HEK293 (cell line): ENCODE measurements at regions not wholly inside any gene's neighbourhood (a gene's known extent, or its start where the extent isn't known, plus 50 kb on each side); places are given as distances from the start of the nearest gene placed in this dataset.

Experiments
- ATF2 ChIP-seq: fragments of 450-650 bp; formaldehyde crosslinking; IDR thresholded peaks from 2 replicates; pipeline ENCODE4 v1.5.1; 2016; ENCODE audit warnings: missing biosample characterization, missing genetic modification characterization, low read depth
- HOXA7 ChIP-seq: sonication (generic); formaldehyde crosslinking; IDR thresholded peaks from 2 replicates; pipeline ENCODE4 v1.8.1; 2022; ENCODE audit warnings: missing genetic modification reagents, borderline replicate concordance
- SP2 ChIP-seq: fragments of 450-650 bp; formaldehyde crosslinking; IDR thresholded peaks from 2 replicates; pipeline ENCODE4 v1.5.1; 2016; ENCODE audit warnings: missing biosample characterization, missing genetic modification characterization
- ZBTB26 ChIP-seq: fragments of 450-650 bp; formaldehyde crosslinking; optimal IDR thresholded peaks from 2 replicates; pipeline ENCODE3; 2016; ENCODE audit warnings: missing biosample characterization, mild to moderate bottlenecking, missing genetic modification characterization
- ZBTB8A ChIP-seq: fragments of 450-650 bp; formaldehyde crosslinking; IDR thresholded peaks from 2 replicates; pipeline ENCODE4 v1.5.1; 2016; ENCODE audit warnings: missing biosample characterization, missing genetic modification characterization
- ZNF121 ChIP-seq: fragments of 450-650 bp; formaldehyde crosslinking; IDR thresholded peaks from 2 replicates; pipeline ENCODE4 v1.5.1; 2016; ENCODE audit warnings: missing biosample characterization, missing genetic modification characterization
- ZNF16 ChIP-seq: fragments of 450-650 bp; formaldehyde crosslinking; IDR thresholded peaks from 2 replicates; pipeline ENCODE4 v1.5.1; 2016; ENCODE audit warnings: low read depth, missing biosample characterization, missing genetic modification characterization
- ZNF514 ChIP-seq: fragments of 450-650 bp; formaldehyde crosslinking; IDR thresholded peaks from 2 replicates; pipeline ENCODE4 v1.5.1; 2016; ENCODE audit warnings: missing biosample characterization, missing genetic modification characterization
- ZNF518A ChIP-seq: fragments of 450-650 bp; formaldehyde crosslinking; conservative IDR thresholded peaks from 2 replicates; pipeline ENCODE4 v1.5.1; 2016; ENCODE audit warnings: low read depth, missing biosample characterization, missing genetic modification characterization
- TF ChIP-seq, protein P1 (sequence below): fragments of 450-650 bp; formaldehyde crosslinking; IDR thresholded peaks from 2 replicates; pipeline ENCODE4 v1.5.1; 2016; ENCODE audit warnings: missing biosample characterization, missing genetic modification characterization
- TF ChIP-seq, protein P2 (sequence below): fragments of 450-650 bp; formaldehyde crosslinking; IDR thresholded peaks from 2 replicates; pipeline ENCODE4 v1.5.1; 2016; ENCODE audit warnings: missing biosample characterization, missing genetic modification characterization

- TF ChIP-seq, protein P1, sequence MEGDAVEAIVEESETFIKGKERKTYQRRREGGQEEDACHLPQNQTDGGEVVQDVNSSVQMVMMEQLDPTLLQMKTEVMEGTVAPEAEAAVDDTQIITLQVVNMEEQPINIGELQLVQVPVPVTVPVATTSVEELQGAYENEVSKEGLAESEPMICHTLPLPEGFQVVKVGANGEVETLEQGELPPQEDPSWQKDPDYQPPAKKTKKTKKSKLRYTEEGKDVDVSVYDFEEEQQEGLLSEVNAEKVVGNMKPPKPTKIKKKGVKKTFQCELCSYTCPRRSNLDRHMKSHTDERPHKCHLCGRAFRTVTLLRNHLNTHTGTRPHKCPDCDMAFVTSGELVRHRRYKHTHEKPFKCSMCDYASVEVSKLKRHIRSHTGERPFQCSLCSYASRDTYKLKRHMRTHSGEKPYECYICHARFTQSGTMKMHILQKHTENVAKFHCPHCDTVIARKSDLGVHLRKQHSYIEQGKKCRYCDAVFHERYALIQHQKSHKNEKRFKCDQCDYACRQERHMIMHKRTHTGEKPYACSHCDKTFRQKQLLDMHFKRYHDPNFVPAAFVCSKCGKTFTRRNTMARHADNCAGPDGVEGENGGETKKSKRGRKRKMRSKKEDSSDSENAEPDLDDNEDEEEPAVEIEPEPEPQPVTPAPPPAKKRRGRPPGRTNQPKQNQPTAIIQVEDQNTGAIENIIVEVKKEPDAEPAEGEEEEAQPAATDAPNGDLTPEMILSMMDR (tag by site-specific recombination): no peak
- TF ChIP-seq ATF2 (tag by site-specific recombination) (no peak), ZBTB8A (tag by site-specific recombination) (no peak), SP2 (tag by site-specific recombination) (no peak), HOXA7 (no peak), ZNF514 (tag by site-specific recombination) (no peak), ZNF518A (tag by site-specific recombination) (no peak), ZBTB26 (tag by site-specific recombination) (no peak), ZNF16 (no peak), ZNF121 (tag by site-specific recombination) (no peak)
- TF ChIP-seq, protein P2, sequence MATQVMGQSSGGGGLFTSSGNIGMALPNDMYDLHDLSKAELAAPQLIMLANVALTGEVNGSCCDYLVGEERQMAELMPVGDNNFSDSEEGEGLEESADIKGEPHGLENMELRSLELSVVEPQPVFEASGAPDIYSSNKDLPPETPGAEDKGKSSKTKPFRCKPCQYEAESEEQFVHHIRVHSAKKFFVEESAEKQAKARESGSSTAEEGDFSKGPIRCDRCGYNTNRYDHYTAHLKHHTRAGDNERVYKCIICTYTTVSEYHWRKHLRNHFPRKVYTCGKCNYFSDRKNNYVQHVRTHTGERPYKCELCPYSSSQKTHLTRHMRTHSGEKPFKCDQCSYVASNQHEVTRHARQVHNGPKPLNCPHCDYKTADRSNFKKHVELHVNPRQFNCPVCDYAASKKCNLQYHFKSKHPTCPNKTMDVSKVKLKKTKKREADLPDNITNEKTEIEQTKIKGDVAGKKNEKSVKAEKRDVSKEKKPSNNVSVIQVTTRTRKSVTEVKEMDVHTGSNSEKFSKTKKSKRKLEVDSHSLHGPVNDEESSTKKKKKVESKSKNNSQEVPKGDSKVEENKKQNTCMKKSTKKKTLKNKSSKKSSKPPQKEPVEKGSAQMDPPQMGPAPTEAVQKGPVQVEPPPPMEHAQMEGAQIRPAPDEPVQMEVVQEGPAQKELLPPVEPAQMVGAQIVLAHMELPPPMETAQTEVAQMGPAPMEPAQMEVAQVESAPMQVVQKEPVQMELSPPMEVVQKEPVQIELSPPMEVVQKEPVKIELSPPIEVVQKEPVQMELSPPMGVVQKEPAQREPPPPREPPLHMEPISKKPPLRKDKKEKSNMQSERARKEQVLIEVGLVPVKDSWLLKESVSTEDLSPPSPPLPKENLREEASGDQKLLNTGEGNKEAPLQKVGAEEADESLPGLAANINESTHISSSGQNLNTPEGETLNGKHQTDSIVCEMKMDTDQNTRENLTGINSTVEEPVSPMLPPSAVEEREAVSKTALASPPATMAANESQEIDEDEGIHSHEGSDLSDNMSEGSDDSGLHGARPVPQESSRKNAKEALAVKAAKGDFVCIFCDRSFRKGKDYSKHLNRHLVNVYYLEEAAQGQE (tag by site-specific recombination): no peak
Observed at GRCh38 chr6:100247123-100247522, 217.6 kb downstream of the SIM1 start.
